SK-N-SH treated with all-trans-retinoic acid at 6 μM for 48 hours (cell line): ENCODE measurements at regions not wholly inside any gene's neighbourhood (a gene's known extent, or its start where the extent isn't known, plus 50 kb on each side); places are given as distances from the start of the nearest gene placed in this dataset.

Source experiments
- ATAC-seq: fragments of 200-7000 bp; cut with Tn5 transposase; 3 replicates; pipeline ENCODE4 v1.9.1; 2020; ENCODE audit warnings: mild to moderate bottlenecking, moderate library complexity
- ARNTL ChIP-seq: fragments of 450-650 bp; formaldehyde crosslinking; IDR thresholded peaks from 2 replicates; pipeline ENCODE4 v1.5.0; 2020; ENCODE audit warnings: low read depth, mild to moderate bottlenecking, moderate library complexity, borderline replicate concordance
- BACH2 ChIP-seq: fragments of 250-450 bp; sonication (Bioruptor Pico); IDR thresholded peaks from 2 replicates; pipeline ENCODE4 v1.9.0; 2021; ENCODE audit warnings: mild to moderate bottlenecking, borderline replicate concordance
- CSDC2 ChIP-seq: fragments of 250-450 bp; sonication (Bioruptor Pico); IDR thresholded peaks from 2 replicates; pipeline ENCODE4 v1.5.0; 2020; ENCODE audit warnings: mild to moderate bottlenecking, moderate library complexity
- ESRRG ChIP-seq: fragments of 250-450 bp; sonication (Bioruptor Pico); IDR thresholded peaks from 2 replicates; pipeline ENCODE4 v1.6.1; 2021; ENCODE audit warnings: mild to moderate bottlenecking
- GLIS3 ChIP-seq: fragments of 250-450 bp; sonication (Bioruptor Pico); IDR thresholded peaks from 2 replicates; pipeline ENCODE4 v1.5.0; 2020; ENCODE audit warnings: mild to moderate bottlenecking, moderate library complexity
- ISL1 ChIP-seq: fragments of 250-450 bp; sonication (Bioruptor Pico); IDR thresholded peaks from 2 replicates; pipeline ENCODE4 v2.1.2; 2022; ENCODE audit warnings: mild to moderate bottlenecking, moderate library complexity
- OSR1 ChIP-seq: fragments of 250-450 bp; sonication (Bioruptor Pico); IDR thresholded peaks from 2 replicates; pipeline ENCODE4 v1.8.0; 2022; ENCODE audit warnings: moderate library complexity, mild to moderate bottlenecking, inconsistent platforms
- PPARA ChIP-seq: fragments of 250-450 bp; sonication (Bioruptor Pico); IDR thresholded peaks from 2 replicates; pipeline ENCODE4 v1.5.0; 2020; ENCODE audit warnings: mild to moderate bottlenecking, borderline replicate concordance
- RARB ChIP-seq: fragments of 250-450 bp; sonication (Bioruptor Pico); IDR thresholded peaks from 2 replicates; pipeline ENCODE4 v1.8.0; 2021; ENCODE audit warnings: mild to moderate bottlenecking, moderate library complexity
- SNAI2 ChIP-seq: fragments of 250-450 bp; sonication (Bioruptor Pico); IDR thresholded peaks from 2 replicates; pipeline ENCODE4 v1.5.0; 2020; ENCODE audit warnings: mild to moderate bottlenecking, moderate library complexity
- TOX ChIP-seq: fragments of 250-450 bp; sonication (Bioruptor Pico); IDR thresholded peaks from 2 replicates; pipeline ENCODE4 v1.8.0; 2021; ENCODE audit warnings: mild to moderate bottlenecking, moderate library complexity, borderline replicate concordance
- ZC3H10 ChIP-seq: fragments of 250-450 bp; sonication (Bioruptor Pico); IDR thresholded peaks from 2 replicates; pipeline ENCODE4 v1.5.1; 2021; ENCODE audit warnings: mild to moderate bottlenecking, moderate library complexity
- ZFP3 ChIP-seq: fragments of 250-450 bp; sonication (Bioruptor Pico); IDR thresholded peaks from 2 replicates; pipeline ENCODE4 v1.5.0; 2020; ENCODE audit warnings: mild to moderate bottlenecking, moderate library complexity
- ZNF565 ChIP-seq: fragments of 450-650 bp; formaldehyde crosslinking; conservative IDR thresholded peaks from 2 replicates; pipeline ENCODE4 v1.5.0; 2020; ENCODE audit warnings: low read depth, mild to moderate bottlenecking, moderate library complexity
- ZNF70 ChIP-seq: fragments of 450-650 bp; formaldehyde crosslinking; IDR thresholded peaks from 2 replicates; pipeline ENCODE4 v1.5.0; 2020; ENCODE audit warnings: mild to moderate bottlenecking, moderate library complexity
- ZNF8 ChIP-seq: fragments of 450-650 bp; formaldehyde crosslinking; IDR thresholded peaks from 2 replicates; pipeline ENCODE4 v1.5.0; 2020; ENCODE audit warnings: mild to moderate bottlenecking, moderate library complexity
- TF ChIP-seq, protein P1 (sequence below): fragments of 250-450 bp; sonication (Bioruptor Pico); IDR thresholded peaks from 2 replicates; pipeline ENCODE4 v1.8.0; 2021; ENCODE audit warnings: low read depth, mild to moderate bottlenecking, moderate library complexity, borderline replicate concordance
- TF ChIP-seq, protein P2 (sequence below): fragments of 250-450 bp; sonication (Bioruptor Pico); IDR thresholded peaks from 2 replicates; pipeline ENCODE4 v1.5.1; 2020; ENCODE audit warnings: low read depth, mild to moderate bottlenecking, moderate library complexity
- TF ChIP-seq, protein P3 (sequence below): fragments of 250-450 bp; sonication (Bioruptor Pico); IDR thresholded peaks from 2 replicates; pipeline ENCODE4 v1.5.0; 2020; ENCODE audit warnings: mild to moderate bottlenecking, moderate library complexity

DNA sequence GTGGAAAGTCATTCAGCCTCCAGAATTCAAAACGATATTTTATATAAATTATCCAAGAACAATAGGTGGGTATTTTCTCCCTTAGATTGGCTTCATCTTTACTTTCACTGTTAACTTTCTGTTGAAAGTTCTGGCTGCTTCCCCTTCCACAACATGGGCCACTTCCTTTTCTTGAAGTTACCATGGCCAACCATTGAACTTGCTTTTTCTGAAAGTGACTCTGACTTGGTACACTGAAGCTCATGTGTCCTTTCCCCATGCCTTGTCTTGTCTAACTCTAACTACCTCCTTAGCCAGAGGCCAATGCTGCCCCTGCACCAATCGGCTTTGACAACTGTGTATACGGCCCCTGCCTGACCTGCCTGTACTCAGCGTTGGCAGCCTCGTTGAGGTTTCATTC lies 225.2 kb downstream of the FAT3 start:
- TF ChIP-seq GLIS3 (CRISPR knock-in tag) (no peak), BACH2 (no peak), TOX (CRISPR knock-in tag) (no peak), ZNF565 (CRISPR knock-in tag) (no peak), ESRRG (no peak), CSDC2 (no peak), ZNF70 (no peak), OSR1 (CRISPR knock-in tag) (no peak), ISL1 (no peak), PPARA (CRISPR knock-in tag) (no peak), ZC3H10 (CRISPR knock-in tag) (no peak), ZFP3 (CRISPR knock-in tag) (no peak), RARB (CRISPR knock-in tag) (no peak), ZNF8 (no peak)
- TF ChIP-seq, protein P1, sequence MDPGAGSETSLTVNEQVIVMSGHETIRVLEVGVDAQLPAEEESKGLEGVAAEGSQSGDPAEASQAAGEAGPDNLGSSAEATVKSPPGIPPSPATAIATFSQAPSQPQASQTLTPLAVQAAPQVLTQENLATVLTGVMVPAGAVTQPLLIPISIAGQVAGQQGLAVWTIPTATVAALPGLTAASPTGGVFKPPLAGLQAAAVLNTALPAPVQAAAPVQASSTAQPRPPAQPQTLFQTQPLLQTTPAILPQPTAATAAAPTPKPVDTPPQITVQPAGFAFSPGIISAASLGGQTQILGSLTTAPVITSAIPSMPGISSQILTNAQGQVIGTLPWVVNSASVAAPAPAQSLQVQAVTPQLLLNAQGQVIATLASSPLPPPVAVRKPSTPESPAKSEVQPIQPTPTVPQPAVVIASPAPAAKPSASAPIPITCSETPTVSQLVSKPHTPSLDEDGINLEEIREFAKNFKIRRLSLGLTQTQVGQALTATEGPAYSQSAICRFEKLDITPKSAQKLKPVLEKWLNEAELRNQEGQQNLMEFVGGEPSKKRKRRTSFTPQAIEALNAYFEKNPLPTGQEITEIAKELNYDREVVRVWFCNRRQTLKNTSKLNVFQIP: no peak
- TF ChIP-seq, protein P2, sequence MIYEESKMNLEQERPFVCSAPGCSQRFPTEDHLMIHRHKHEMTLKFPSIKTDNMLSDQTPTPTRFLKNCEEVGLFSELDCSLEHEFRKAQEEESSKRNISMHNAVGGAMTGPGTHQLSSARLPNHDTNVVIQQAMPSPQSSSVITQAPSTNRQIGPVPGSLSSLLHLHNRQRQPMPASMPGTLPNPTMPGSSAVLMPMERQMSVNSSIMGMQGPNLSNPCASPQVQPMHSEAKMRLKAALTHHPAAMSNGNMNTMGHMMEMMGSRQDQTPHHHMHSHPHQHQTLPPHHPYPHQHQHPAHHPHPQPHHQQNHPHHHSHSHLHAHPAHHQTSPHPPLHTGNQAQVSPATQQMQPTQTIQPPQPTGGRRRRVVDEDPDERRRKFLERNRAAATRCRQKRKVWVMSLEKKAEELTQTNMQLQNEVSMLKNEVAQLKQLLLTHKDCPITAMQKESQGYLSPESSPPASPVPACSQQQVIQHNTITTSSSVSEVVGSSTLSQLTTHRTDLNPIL (CRISPR knock-in tag): no peak
- TF ChIP-seq, protein P3, sequence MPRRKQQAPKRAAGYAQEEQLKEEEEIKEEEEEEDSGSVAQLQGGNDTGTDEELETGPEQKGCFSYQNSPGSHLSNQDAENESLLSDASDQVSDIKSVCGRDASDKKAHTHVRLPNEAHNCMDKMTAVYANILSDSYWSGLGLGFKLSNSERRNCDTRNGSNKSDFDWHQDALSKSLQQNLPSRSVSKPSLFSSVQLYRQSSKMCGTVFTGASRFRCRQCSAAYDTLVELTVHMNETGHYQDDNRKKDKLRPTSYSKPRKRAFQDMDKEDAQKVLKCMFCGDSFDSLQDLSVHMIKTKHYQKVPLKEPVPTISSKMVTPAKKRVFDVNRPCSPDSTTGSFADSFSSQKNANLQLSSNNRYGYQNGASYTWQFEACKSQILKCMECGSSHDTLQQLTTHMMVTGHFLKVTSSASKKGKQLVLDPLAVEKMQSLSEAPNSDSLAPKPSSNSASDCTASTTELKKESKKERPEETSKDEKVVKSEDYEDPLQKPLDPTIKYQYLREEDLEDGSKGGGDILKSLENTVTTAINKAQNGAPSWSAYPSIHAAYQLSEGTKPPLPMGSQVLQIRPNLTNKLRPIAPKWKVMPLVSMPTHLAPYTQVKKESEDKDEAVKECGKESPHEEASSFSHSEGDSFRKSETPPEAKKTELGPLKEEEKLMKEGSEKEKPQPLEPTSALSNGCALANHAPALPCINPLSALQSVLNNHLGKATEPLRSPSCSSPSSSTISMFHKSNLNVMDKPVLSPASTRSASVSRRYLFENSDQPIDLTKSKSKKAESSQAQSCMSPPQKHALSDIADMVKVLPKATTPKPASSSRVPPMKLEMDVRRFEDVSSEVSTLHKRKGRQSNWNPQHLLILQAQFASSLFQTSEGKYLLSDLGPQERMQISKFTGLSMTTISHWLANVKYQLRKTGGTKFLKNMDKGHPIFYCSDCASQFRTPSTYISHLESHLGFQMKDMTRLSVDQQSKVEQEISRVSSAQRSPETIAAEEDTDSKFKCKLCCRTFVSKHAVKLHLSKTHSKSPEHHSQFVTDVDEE: no peak
- ATAC-seq: no peak

DNA sequence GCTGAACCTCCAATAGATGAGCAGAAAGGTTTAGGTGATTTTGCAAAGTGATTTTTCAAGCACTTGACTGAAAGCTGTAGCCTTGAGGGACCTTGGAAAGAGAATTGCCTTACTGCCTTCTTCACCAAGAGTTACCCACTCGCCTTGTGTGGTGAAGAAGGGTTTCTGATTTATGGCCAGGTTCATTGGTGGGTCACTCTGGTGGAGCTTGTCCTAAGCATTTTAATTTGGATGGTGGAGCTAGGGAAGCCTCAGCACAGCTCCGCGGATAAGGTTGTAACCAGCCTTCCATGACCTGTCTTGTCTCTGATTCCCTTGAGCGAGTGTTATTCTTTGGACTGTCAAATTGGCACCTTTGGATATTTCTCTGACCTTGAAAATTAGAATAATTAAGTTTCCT lies 226.4 kb downstream of the FAT3 start:
- no peak for ATAC-seq
- no peak for TF ChIP-seq ZFP3 (CRISPR knock-in tag)
- TF ChIP-seq ARNTL (CRISPR knock-in tag): no peak
- TF ChIP-seq, protein P3: no peak
- no peak for TF ChIP-seq ZNF8
- TF ChIP-seq RARB (CRISPR knock-in tag): no peak
- no peak for TF ChIP-seq ZNF70
- TF ChIP-seq, all 23 proteins: peak for 0

DNA sequence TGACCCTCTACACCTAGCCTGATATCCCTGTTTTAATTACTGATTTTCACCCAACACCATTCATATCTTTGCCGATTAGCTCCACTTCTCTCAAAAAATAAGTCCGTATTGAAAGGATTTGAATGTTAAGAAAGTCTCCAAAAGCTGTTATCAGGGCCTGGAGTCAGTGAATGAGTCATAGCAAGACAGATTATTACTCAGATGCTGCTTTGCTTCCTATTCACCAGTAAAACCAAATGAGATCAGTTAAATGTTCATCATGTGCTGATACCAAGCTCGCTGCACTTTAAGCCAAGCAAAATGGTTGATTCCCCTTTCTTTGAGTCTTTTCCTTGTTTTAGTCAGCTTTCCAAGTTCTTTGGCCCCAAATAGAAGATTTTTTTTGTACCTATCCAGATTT lies 228.4 kb downstream of the FAT3 start:
- peak; percentile 95 for ATAC-seq
- TF ChIP-seq, protein P2 (CRISPR knock-in tag): no peak
- TF ChIP-seq ISL1 (peak; percentile 47), SNAI2 (CRISPR knock-in tag) (no peak), ZFP3 (CRISPR knock-in tag) (peak; percentile 93)

DNA sequence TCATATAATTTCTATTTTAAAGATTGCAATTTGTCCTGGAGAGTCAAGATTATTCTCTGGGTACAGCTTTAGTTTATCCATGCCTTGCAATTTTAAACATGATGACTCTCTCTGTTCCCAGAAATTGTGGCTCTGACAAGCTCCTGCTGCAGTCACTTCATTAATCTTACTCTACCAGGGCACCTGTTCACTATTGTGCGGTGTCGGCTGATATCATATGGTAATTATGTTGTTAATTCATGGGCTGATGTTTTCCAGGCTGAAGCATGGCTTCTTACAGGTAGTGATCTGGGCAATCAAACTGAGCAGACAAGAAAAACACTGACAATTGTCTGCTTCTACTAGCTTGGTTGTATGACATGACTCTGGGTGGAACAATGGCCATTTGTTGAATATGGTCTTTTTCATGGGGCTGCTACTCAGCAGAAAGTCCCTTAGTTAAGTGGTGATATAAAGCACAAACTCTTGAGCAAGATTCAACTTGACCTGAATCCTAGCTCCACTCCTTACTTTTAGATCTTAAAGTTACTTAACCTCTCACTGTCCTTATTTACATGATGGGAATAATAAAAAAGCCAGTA lies 230.7 kb downstream of the FAT3 start:
- ATAC-seq: no peak
- TF ChIP-seq CSDC2 (no peak), SNAI2 (CRISPR knock-in tag) (no peak)
